ENCODE measurements at regions not wholly inside any gene's neighbourhood (a gene's known extent, or its start where the extent isn't known, plus 50 kb on each side); places are given as distances from the start of the nearest gene placed in this dataset.

DNA sequence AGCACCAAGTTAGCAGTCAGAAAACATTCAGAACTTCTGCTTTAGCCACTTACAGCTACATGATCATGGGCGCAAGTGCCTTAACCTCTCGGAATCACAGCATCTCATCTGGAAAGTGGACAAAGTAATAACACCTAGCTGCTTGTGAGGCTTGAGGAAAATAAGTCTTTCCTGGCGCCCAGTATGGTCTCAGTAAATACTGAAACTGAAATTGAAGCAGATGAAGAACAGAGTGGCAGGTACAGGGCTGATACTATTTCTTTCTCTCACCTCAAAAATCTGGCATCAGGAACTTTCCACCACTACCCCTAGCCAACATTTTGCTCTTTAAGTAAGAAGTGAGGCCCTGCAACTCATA, 129.7 kb upstream of the FUT8 start:
- TF ChIP-seq, protein P1, sequence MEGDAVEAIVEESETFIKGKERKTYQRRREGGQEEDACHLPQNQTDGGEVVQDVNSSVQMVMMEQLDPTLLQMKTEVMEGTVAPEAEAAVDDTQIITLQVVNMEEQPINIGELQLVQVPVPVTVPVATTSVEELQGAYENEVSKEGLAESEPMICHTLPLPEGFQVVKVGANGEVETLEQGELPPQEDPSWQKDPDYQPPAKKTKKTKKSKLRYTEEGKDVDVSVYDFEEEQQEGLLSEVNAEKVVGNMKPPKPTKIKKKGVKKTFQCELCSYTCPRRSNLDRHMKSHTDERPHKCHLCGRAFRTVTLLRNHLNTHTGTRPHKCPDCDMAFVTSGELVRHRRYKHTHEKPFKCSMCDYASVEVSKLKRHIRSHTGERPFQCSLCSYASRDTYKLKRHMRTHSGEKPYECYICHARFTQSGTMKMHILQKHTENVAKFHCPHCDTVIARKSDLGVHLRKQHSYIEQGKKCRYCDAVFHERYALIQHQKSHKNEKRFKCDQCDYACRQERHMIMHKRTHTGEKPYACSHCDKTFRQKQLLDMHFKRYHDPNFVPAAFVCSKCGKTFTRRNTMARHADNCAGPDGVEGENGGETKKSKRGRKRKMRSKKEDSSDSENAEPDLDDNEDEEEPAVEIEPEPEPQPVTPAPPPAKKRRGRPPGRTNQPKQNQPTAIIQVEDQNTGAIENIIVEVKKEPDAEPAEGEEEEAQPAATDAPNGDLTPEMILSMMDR (IDR thresholded peaks at IDR 0.05): no peak
- TF ChIP-seq POLR2A (IDR thresholded peaks at IDR 0.05): no peak
